ENCODE measurements at regions not wholly inside any gene's neighbourhood (a gene's known extent, or its start where the extent isn't known, plus 50 kb on each side); places are given as distances from the start of the nearest gene placed in this dataset.

DNA sequence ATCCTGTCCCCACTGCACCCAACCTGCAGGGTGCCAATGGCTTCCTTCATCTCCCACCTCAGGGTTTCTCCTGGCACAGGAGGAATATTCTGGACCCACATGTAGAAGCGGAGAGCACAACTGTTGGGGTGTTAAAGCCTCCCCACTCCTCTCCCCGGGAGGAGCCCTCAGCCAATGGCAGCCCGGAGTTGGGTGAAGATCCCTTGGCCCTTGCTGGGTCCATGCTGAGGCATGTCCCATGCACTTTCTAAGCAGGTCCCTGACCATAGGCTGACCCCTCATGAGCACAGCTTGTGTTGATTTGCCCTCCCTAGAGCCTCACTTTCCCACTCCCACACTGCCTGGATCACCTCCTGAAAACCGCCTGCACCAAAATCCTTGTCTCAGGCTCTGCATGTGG, 97.2 kb upstream of the PMEPA1 start:
- CTCF ChIA-PET = no interaction called here
- no peaks in the 10 kb centered on the region for H3K79me2 ChIP-seq (ENCODE audit: control insufficient read depth, insufficient read depth, low read length)
- no peak for FAIRE-seq

DNA sequence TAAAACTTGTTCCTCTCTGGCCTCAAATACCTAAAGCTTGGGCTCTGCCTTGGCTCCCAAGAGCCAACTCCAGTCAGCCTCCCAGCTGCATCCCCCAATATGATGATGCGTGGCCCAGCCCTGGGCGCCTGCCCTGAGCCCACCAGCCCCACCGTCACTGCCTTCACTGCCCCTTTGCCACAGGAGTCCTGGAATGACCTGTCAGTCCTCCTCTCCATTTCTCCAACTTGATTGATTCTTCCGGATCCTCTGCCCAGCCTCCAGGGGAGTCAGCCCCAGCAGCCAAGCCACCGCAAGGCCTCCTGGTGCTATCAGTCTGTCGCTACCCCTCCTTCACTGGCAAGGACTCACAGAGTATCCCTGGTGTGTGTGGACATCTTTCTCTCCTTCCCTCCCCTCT, 96.7 kb upstream of the PMEPA1 start:
- Histone ChIP-seq H3K27ac (ENCODE audit: insufficient read depth, low read depth, low read length) (no peak overlapping the region), H3K27me3 (ENCODE audit: control insufficient read depth in 2 of 2, insufficient read depth in 2 of 2, low read length in 2 of 2) (peaks cover 0 to 2% of the 10 kb centered on the region in 2 experiments), H3K4me1 (ENCODE audit: control insufficient read depth, extremely low read depth, insufficient read depth, low read length) (no peaks in the 10 kb centered on the region), H3K9me1 (replicated peaks; ENCODE audit: control insufficient read depth, extremely low read depth, insufficient read depth, low read length) (no peaks in the 10 kb centered on the region), H3K9ac (replicated peaks; ENCODE audit: extremely low read depth, insufficient read depth, low read length) (no peak overlapping the region), H2AFZ (ENCODE audit: low read depth, low read length) (no peak overlapping the region), H3K36me3 (ENCODE audit: control insufficient read depth in 2 of 2, extremely low read depth in 1 of 2, insufficient read depth in 2 of 2, low read length in 2 of 2) (no peaks in the 10 kb centered on the region), H4K20me1 (replicated peaks; ENCODE audit: control insufficient read depth, extremely low read depth, insufficient read depth, low read length) (no peaks in the 10 kb centered on the region), H3K79me2 (ENCODE audit: control insufficient read depth, insufficient read depth, low read length) (no peaks in the 10 kb centered on the region), H3K9me3 (replicated peaks; ENCODE audit: control insufficient read depth, insufficient read depth, low read length) (no peaks in the 10 kb centered on the region), H3K4me3 (replicated peaks in 1 of 3; ENCODE audit: insufficient read depth in 1 of 3, low read depth in 1 of 3, low read length in 3 of 3) (no peak overlapping the region), H3K4me2 (ENCODE audit: insufficient read depth, low read length) (no peak overlapping the region)
- FAIRE-seq = no peak
- dilution Hi-C loops (cut with MboI; ENCODE audit: extremely low pct_ligation_motif_present, low sequenced_read_pairs) = no loop called here
- ChIA-PET CTCF (no interaction called here), POLR2A (no interaction called here)
- no peak for DNase-seq (ENCODE audit: low read depth, low spot score)
- intact Hi-C loops (cut with micrococcal nuclease) = no loop called here
- TF ChIP-seq POLR2A (IDR thresholded peaks at IDR 0.05; ENCODE audit: low read depth, low read length) (no peak), POLR2AphosphoS5 (IDR thresholded peaks at IDR 0.05; ENCODE audit: insufficient read depth, low read depth, low read length) (no peak), MYC (IDR thresholded peaks at IDR 0.05; ENCODE audit: low read depth, low read length) (no peak), JUN (IDR thresholded peaks at IDR 0.05; ENCODE audit: borderline replicate concordance, insufficient read depth, insufficient read length, low read depth) (no peak), GATA2 (IDR thresholded peaks at IDR 0.05; ENCODE audit: insufficient read depth, insufficient read length, low read depth, low read length) (no peak), EZH2 (IDR thresholded peaks at IDR 0.05; ENCODE audit: borderline replicate concordance, low read depth, low read length, severe bottlenecking) (no peak), FOS (IDR thresholded peaks at IDR 0.05; ENCODE audit: borderline replicate concordance, insufficient read depth, low read length) (no peak)
- TF ChIP-seq, protein P1, sequence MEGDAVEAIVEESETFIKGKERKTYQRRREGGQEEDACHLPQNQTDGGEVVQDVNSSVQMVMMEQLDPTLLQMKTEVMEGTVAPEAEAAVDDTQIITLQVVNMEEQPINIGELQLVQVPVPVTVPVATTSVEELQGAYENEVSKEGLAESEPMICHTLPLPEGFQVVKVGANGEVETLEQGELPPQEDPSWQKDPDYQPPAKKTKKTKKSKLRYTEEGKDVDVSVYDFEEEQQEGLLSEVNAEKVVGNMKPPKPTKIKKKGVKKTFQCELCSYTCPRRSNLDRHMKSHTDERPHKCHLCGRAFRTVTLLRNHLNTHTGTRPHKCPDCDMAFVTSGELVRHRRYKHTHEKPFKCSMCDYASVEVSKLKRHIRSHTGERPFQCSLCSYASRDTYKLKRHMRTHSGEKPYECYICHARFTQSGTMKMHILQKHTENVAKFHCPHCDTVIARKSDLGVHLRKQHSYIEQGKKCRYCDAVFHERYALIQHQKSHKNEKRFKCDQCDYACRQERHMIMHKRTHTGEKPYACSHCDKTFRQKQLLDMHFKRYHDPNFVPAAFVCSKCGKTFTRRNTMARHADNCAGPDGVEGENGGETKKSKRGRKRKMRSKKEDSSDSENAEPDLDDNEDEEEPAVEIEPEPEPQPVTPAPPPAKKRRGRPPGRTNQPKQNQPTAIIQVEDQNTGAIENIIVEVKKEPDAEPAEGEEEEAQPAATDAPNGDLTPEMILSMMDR (IDR thresholded peaks at IDR 0.05; ENCODE audit: extremely low read depth in 1 of 2, insufficient read depth in 1 of 2, low read depth in 1 of 2, low read length in 2 of 2) = no peak
- TF ChIP-seq, protein P2, sequence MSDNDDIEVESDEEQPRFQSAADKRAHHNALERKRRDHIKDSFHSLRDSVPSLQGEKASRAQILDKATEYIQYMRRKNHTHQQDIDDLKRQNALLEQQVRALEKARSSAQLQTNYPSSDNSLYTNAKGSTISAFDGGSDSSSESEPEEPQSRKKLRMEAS (IDR thresholded peaks at IDR 0.05; ENCODE audit: insufficient read depth, insufficient read length) = no peak
- BruUV-seq (replicated peaks) = no TSS peak

More for the DNA sequence above, 97.2 kb upstream of the PMEPA1 start:
- Histone ChIP-seq H3K36me3 (ENCODE audit: control insufficient read depth in 2 of 2, extremely low read depth in 1 of 2, insufficient read depth in 2 of 2, low read length in 2 of 2) (no peaks in the 10 kb centered on the region), H3K9ac (replicated peaks; ENCODE audit: extremely low read depth, insufficient read depth, low read length) (no peak overlapping the region), H4K20me1 (replicated peaks; ENCODE audit: control insufficient read depth, extremely low read depth, insufficient read depth, low read length) (no peaks in the 10 kb centered on the region), H3K4me1 (ENCODE audit: control insufficient read depth, extremely low read depth, insufficient read depth, low read length) (no peaks in the 10 kb centered on the region), H2AFZ (ENCODE audit: low read depth, low read length) (no peak overlapping the region), H3K27ac (ENCODE audit: insufficient read depth, low read depth, low read length) (no peak overlapping the region), H3K9me1 (replicated peaks; ENCODE audit: control insufficient read depth, extremely low read depth, insufficient read depth, low read length) (no peaks in the 10 kb centered on the region), H3K27me3 (ENCODE audit: control insufficient read depth in 2 of 2, insufficient read depth in 2 of 2, low read length in 2 of 2) (peaks cover 0 to 2% of the 10 kb centered on the region in 2 experiments), H3K4me3 (replicated peaks in 1 of 3; ENCODE audit: insufficient read depth in 1 of 3, low read depth in 1 of 3, low read length in 3 of 3) (no peak overlapping the region), H3K9me3 (replicated peaks; ENCODE audit: control insufficient read depth, insufficient read depth, low read length) (no peaks in the 10 kb centered on the region), H3K4me2 (ENCODE audit: insufficient read depth, low read length) (no peak overlapping the region)
- dilution Hi-C loops (cut with MboI; ENCODE audit: extremely low pct_ligation_motif_present, low sequenced_read_pairs) (no loop called here), intact Hi-C loops (cut with micrococcal nuclease) (no loop called here)
- DNase-seq (ENCODE audit: low read depth, low spot score) = no peak
- BruUV-seq (replicated peaks) = no TSS peak
- TF ChIP-seq, protein P2 (IDR thresholded peaks at IDR 0.05; ENCODE audit: insufficient read depth, insufficient read length) = no peak
- TF ChIP-seq JUN (IDR thresholded peaks at IDR 0.05; ENCODE audit: borderline replicate concordance, insufficient read depth, insufficient read length, low read depth) = no peak
- TF ChIP-seq MYC (IDR thresholded peaks at IDR 0.05; ENCODE audit: low read depth, low read length) = no peak
- no peak for TF ChIP-seq POLR2A (IDR thresholded peaks at IDR 0.05; ENCODE audit: low read depth, low read length)
- TF ChIP-seq FOS (IDR thresholded peaks at IDR 0.05; ENCODE audit: borderline replicate concordance, insufficient read depth, low read length) = no peak
- POLR2A ChIA-PET = no interaction called here
